ENCODE measurements at regions not wholly inside any gene's neighbourhood (a gene's known extent, or its start where the extent isn't known, plus 50 kb on each side); places are given as distances from the start of the nearest gene placed in this dataset.

GRCh38 chr11:27907530-27907929 lies 200.4 kb downstream of the KIF18A start:
- TF ChIP-seq CTCF (IDR thresholded peaks at IDR 0.05; ENCODE audit: low read length) (no peak), EZH2 (optimal IDR thresholded peaks at IDR 0.05; ENCODE audit: low read depth, low read length) (no peak), EZH2phosphoT487 (IDR thresholded peaks at IDR 0.05; ENCODE audit: low read length) (no peak)

Measured in MM.1S (cell line).